HepG2 (cell line): ENCODE measurements at regions not wholly inside any gene's neighbourhood (a gene's known extent, or its start where the extent isn't known, plus 50 kb on each side); places are given as distances from the start of the nearest gene placed in this dataset.

Experiments used
- FOXJ3 ChIP-seq: sonication (generic); formaldehyde crosslinking; IDR thresholded peaks from 2 replicates; pipeline ENCODE4 v1.4.0; 2020; ENCODE audit warnings: missing genetic modification reagents, mild to moderate bottlenecking, borderline replicate concordance
- MIXL1 ChIP-seq: IDR thresholded peaks from 2 replicates; pipeline ENCODE4 v1.6.1; 2016

DNA sequence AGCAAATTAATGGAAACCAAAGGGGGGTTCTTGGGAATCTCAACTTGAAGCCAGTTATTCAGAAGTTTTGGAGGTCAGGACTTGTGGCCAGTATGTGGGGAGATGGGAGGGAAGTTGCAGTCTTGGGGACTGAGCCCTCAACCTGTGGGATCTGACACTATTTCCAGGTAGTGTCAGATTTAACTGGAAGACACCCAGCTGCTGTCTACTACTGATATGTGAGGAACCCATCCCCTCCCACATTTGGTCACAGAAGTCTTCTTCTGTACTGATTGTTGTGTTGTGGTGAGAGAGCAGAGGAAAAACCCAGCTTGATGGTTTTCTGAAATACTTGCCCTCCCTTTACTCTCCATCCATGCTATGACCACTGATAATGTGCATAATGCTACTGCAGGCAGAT is 134.0 kb downstream of the QRSL1 start:
- TF ChIP-seq FOXJ3 (CRISPR knock-in tag) (no peak), MIXL1 (no peak)
